K562 (cell line): ENCODE measurements at regions not wholly inside any gene's neighbourhood (a gene's known extent, or its start where the extent isn't known, plus 50 kb on each side); places are given as distances from the start of the nearest gene placed in this dataset.

ENCODE experiments used
- ATAC-seq: fragments of 200-7000 bp; cut with Tn5 transposase; 3 replicates; pipeline ENCODE4 v1.9.1; 2020; ENCODE audit warnings: moderate library complexity
- BruUV-seq: library from RNA; stranded (reverse); fragments of 400-500 nt; replicated peaks from 2 replicates; lab custom pipeline; 2021; lab: Mats Ljungman, UMichigan
- CTCF ChIA-PET: fragments of 300-600 bp; formaldehyde crosslinking; extraction: SDS; loops from one replicate; lab custom pipeline; 2021; ENCODE audit warnings: low intra/inter-chr PET ratio; lab: Yijun Ruan, JAX
- POLR2A ChIA-PET: fragments of 300-600, 350-650 bp; sonication (Branson Sonifier 250); formaldehyde crosslinking; extraction: SDS; loops from one replicate; lab custom pipeline; 2021; ENCODE audit warnings: antibody characterized with exemption, inconsistent platforms; lab: Yijun Ruan, JAX
- DNase-seq, 4 experiments: peaks; one replicate each; pipeline versions ENCODE4 v3.0.0 to v3.0.0-alpha.2; 2011 to 2018; ENCODE audit warnings: low spot score in 3 of 4, mixed read lengths in 3 of 4; ENCODE audit errors: extremely low read depth in 1 of 4
- FAIRE-seq: peaks from 2 replicates; lab custom pipeline; 2011; peaks lifted over from hg19 to GRCh38; lab: Jason Lieb, UNC
- H2AFZ ChIP-seq: 2 replicates; pipeline ENCODE4 v1.6.0; 2011; ENCODE audit warnings: low read depth, low read length, control low read depth, inconsistent platforms
- H3K27ac ChIP-seq: fragments of 200-600 bp; 3 replicates; pipeline ENCODE4 v1.8.0; 2011; ENCODE audit warnings: low read depth, mild to moderate bottlenecking, control low read depth, inconsistent platforms, low read length, moderate library complexity, mixed read lengths; ENCODE audit errors: extremely low read depth
- H3K27me3 ChIP-seq, 2 experiments: fragments of 300-600 bp in 1 of 2; 2 replicates in 1 of 2; 3 replicates in 1 of 2; pipeline versions ENCODE4 v1.6.0 to v1.8.0; 2011; ENCODE audit warnings: inconsistent platforms in 2 of 2, low read length in 2 of 2, mild to moderate bottlenecking in 1 of 2, mixed read lengths in 1 of 2, moderate library complexity in 1 of 2; ENCODE audit not compliant: control insufficient read depth in 2 of 2, insufficient read depth in 2 of 2
- H3K36me3 ChIP-seq: fragments of 300-600 bp; 3 replicates; pipeline ENCODE4 v1.8.0; 2011; ENCODE audit warnings: mild to moderate bottlenecking, low read length, inconsistent platforms; ENCODE audit not compliant: control insufficient read depth, insufficient read depth
- H3K4me1 ChIP-seq, 2 experiments: fragments of 200-600 bp in 1 of 2; replicated peaks in 1 of 2; 2 replicates in 1 of 2; 3 replicates in 1 of 2; pipeline versions ENCODE4 v1.5.1 to v1.8.0; 2011; ENCODE audit warnings: inconsistent platforms in 2 of 2, low read length in 2 of 2, mild to moderate bottlenecking in 1 of 2, mixed read lengths in 1 of 2, moderate library complexity in 1 of 2; ENCODE audit not compliant: control insufficient read depth in 2 of 2, insufficient read depth in 2 of 2
- H3K4me2 ChIP-seq: 2 replicates; pipeline ENCODE4 v1.6.1; 2011; ENCODE audit warnings: low read length, control low read depth, inconsistent platforms, mixed read lengths; ENCODE audit not compliant: insufficient read depth
- H3K4me3 ChIP-seq: fragments of 200-600 bp; sonication (generic), shearing (Covaris generic); 2 replicates; pipeline ENCODE4 v1.5.1; 2016; ENCODE audit warnings: control low read depth, inconsistent platforms
- H3K79me2 ChIP-seq: fragments of 200-600 bp; 3 replicates; pipeline ENCODE4 v1.8.0; 2011; ENCODE audit warnings: low read length, inconsistent platforms; ENCODE audit not compliant: control insufficient read depth, insufficient read depth
- H3K9ac ChIP-seq, 2 experiments: 2 replicates each; pipeline versions ENCODE4 v1.6.0 to v1.6.1; 2011; ENCODE audit warnings: low read depth in 2 of 2, low read length in 2 of 2, control low read depth in 1 of 2, inconsistent platforms in 1 of 2, mild to moderate bottlenecking in 1 of 2, mixed read lengths in 1 of 2; ENCODE audit not compliant: insufficient read depth in 1 of 2
- H3K9me1 ChIP-seq: one replicate; pipeline ENCODE4 v1.6.0; 2011; ENCODE audit warnings: inconsistent platforms, mild to moderate bottlenecking, low read length, moderate library complexity; ENCODE audit not compliant: control insufficient read depth, insufficient read depth
- H3K9me3 ChIP-seq: replicated peaks from 2 replicates; pipeline ENCODE4 v1.5.1; 2011; ENCODE audit warnings: low read depth, low read length, inconsistent platforms; ENCODE audit not compliant: control insufficient read depth, insufficient read depth
- H4K20me1 ChIP-seq: replicated peaks from 2 replicates; pipeline ENCODE4 v1.6.1; 2011; ENCODE audit warnings: low read length, inconsistent platforms, mixed read lengths; ENCODE audit not compliant: control insufficient read depth, insufficient read depth
- BDP1 ChIP-seq: IDR thresholded peaks from 3 replicates; pipeline ENCODE4 v1.6.1; 2011; ENCODE audit not compliant: insufficient read length, insufficient read depth
- E2F6 ChIP-seq, 2 experiments: IDR thresholded peaks; 2 replicates each; pipeline ENCODE4 v1.6.1; 2011; ENCODE audit warnings: borderline replicate concordance in 1 of 2, control low read depth in 1 of 2, low read depth in 1 of 2, low read length in 1 of 2, mild to moderate bottlenecking in 1 of 2, mixed read lengths in 1 of 2, moderate library complexity in 1 of 2; ENCODE audit not compliant: insufficient read depth in 1 of 2, insufficient read length in 1 of 2, poor library complexity in 1 of 2, severe bottlenecking in 1 of 2; ENCODE audit errors: extremely low read depth in 1 of 2
- PHF8 ChIP-seq: fragments of 200-600 bp; sonication (generic); IDR thresholded peaks from 2 replicates; pipeline ENCODE4 v1.6.1; 2012; ENCODE audit warnings: mixed run types, mild to moderate bottlenecking, inconsistent platforms, low read length, moderate library complexity, borderline replicate concordance
- POLR2A ChIP-seq: fragments of 450-650 bp; conservative IDR thresholded peaks from 2 replicates; pipeline ENCODE4 v1.6.1; 2016
- POLR2G ChIP-seq: fragments of 200-400 bp; formaldehyde crosslinking; IDR thresholded peaks from 2 replicates; pipeline ENCODE4 v1.6.1; 2017; ENCODE audit warnings: low read depth, mild to moderate bottlenecking, antibody characterized with exemption, low read length, moderate library complexity
- RBFOX2 ChIP-seq: fragments of 200-400 bp; formaldehyde crosslinking; IDR thresholded peaks from 2 replicates; pipeline ENCODE4 v1.6.1; 2017; ENCODE audit warnings: low read depth, mild to moderate bottlenecking, low read length, moderate library complexity
- ZZZ3 ChIP-seq: fragments of 450-650 bp; IDR thresholded peaks from 2 replicates; pipeline ENCODE4 v1.6.1; 2016; ENCODE audit warnings: antibody characterized with exemption, mild to moderate bottlenecking, moderate library complexity
- WGBS: fragments of 100-300 bp; shearing (Covaris generic); methylation state at CpG from one replicate; pipeline ENCODE4 v1.1.6; 2016; ENCODE audit warnings: low coverage, mixed read lengths; ENCODE audit not compliant: insufficient coverage; ENCODE audit errors: missing lambda C conversion rate; 5-methylcytosine and 5-hydroxymethylcytosine counted together
- in situ Hi-C: fragments of 300-500 bp; cut with MboI; formaldehyde crosslinking; loops from 4 replicates; pipeline ENCODE4 v1.15.0; 2018; ENCODE audit warnings: inconsistent platforms, mixed read lengths
- intact Hi-C: fragments of 100-400 bp; cut with micrococcal nuclease; formaldehyde crosslinking; loops from 2 replicates; pipeline ENCODE4 v1.14.2; 2022
- TF ChIP-seq, protein P1 (sequence below): fragments of 250-450 bp; sonication (Bioruptor Pico); IDR thresholded peaks from 2 replicates; pipeline ENCODE4 v1.8.0; 2021; ENCODE audit warnings: moderate library complexity, mild to moderate bottlenecking, inconsistent platforms

GRCh38 chr4:137853424-137853823, 321.1 kb upstream of the PCDH18 start:
- intact Hi-C loops, result no loop called here
- no TSS peak for BruUV-seq

More at GRCh38 chr4:137853424-137853823, 321.1 kb upstream of the PCDH18 start:
- ChIA-PET POLR2A (no interaction called here), CTCF (no interaction called here)
- H3K4me1 ChIP-seq, result peaks cover 0 to 5% of the 10 kb centered on the region in 2 experiments; a peak in 2 of 5 replicates
- H3K9me3 ChIP-seq, result no peaks in the 10 kb centered on the region
- H2AFZ ChIP-seq, result peak overlapping the region; percentile 55
- peak overlapping the region; percentile 67 for H3K4me2 ChIP-seq
- in situ Hi-C loops, result no loop called here
- peak overlapping the region; percentile 37 for H3K4me3 ChIP-seq
- FAIRE-seq (no peak), DNase-seq (peak; percentile 7 to 37 (median 11)), ATAC-seq (peak; percentile 99)
- TF ChIP-seq ZZZ3, result no peak
- TF ChIP-seq, protein P1, sequence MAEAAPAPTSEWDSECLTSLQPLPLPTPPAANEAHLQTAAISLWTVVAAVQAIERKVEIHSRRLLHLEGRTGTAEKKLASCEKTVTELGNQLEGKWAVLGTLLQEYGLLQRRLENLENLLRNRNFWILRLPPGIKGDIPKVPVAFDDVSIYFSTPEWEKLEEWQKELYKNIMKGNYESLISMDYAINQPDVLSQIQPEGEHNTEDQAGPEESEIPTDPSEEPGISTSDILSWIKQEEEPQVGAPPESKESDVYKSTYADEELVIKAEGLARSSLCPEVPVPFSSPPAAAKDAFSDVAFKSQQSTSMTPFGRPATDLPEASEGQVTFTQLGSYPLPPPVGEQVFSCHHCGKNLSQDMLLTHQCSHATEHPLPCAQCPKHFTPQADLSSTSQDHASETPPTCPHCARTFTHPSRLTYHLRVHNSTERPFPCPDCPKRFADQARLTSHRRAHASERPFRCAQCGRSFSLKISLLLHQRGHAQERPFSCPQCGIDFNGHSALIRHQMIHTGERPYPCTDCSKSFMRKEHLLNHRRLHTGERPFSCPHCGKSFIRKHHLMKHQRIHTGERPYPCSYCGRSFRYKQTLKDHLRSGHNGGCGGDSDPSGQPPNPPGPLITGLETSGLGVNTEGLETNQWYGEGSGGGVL (CRISPR knock-in tag), result no peak
- peak; percentile 36; the same call in 1 of the 2 replicates for TF ChIP-seq PHF8
- TF ChIP-seq POLR2G, result peak; percentile 76
- no peak for TF ChIP-seq BDP1
- peak in 1 of 2 experiments; percentile 43 for TF ChIP-seq E2F6 (IDR thresholded peaks at IDR 0.05; ENCODE audit: borderline replicate concordance in 1 of 2, extremely low read depth in 1 of 2, insufficient read depth in 1 of 2, insufficient read length in 1 of 2, low read depth in 1 of 2, low read length in 1 of 2, poor library complexity in 1 of 2, severe bottlenecking in 1 of 2)
- 0 out of 2 replicates have a peak, but pooled peaks have one; percentile 32 for TF ChIP-seq POLR2A
- TF ChIP-seq RBFOX2, result peak; percentile 69
- H3K9ac ChIP-seq, result peak overlapping the region; percentile 17 to 68; a peak in 2 of 4 replicates
- H3K27ac ChIP-seq, result peak overlapping the region; percentile 34; the same call in 1 of the 3 replicates
- H4K20me1 ChIP-seq, result no peaks in the 10 kb centered on the region
- 8% methylated on average over 22 of the region's 29 CpGs for WGBS
- H3K9me1 ChIP-seq, result no peaks in the 10 kb centered on the region
- H3K36me3 ChIP-seq, result no peaks in the 10 kb centered on the region
- H3K79me2 ChIP-seq, result no peaks in the 10 kb centered on the region
- H3K27me3 ChIP-seq, result no peaks in the 10 kb centered on the region
